Esophagus squamous epithelium (tissue), 4 donors: ENCODE measurements at regions not wholly inside any gene's neighbourhood (a gene's known extent, or its start where the extent isn't known, plus 50 kb on each side); places are given as distances from the start of the nearest gene placed in this dataset.

Source experiments
- POLR2A ChIP-seq, 4 donors: fragments of 450-650 bp; IDR thresholded peaks; one replicate each; pipeline ENCODE4 v1.6.1; 2017; ENCODE audit warnings: antibody characterized with exemption in 4 of 4, mild to moderate bottlenecking in 4 of 4, moderate library complexity in 3 of 4
- TF ChIP-seq, protein P1 (sequence below), 6 experiments: fragments of 450-650 bp in 4 of 6; fragments of 200-600 bp in 2 of 6; sonication (generic) in 2 of 6; IDR thresholded peaks; one replicate each; pipeline ENCODE4 v1.5.1; 2016 to 2019; ENCODE audit warnings: antibody characterized with exemption in 6 of 6, mild to moderate bottlenecking in 4 of 6, moderate library complexity in 4 of 6

DNA sequence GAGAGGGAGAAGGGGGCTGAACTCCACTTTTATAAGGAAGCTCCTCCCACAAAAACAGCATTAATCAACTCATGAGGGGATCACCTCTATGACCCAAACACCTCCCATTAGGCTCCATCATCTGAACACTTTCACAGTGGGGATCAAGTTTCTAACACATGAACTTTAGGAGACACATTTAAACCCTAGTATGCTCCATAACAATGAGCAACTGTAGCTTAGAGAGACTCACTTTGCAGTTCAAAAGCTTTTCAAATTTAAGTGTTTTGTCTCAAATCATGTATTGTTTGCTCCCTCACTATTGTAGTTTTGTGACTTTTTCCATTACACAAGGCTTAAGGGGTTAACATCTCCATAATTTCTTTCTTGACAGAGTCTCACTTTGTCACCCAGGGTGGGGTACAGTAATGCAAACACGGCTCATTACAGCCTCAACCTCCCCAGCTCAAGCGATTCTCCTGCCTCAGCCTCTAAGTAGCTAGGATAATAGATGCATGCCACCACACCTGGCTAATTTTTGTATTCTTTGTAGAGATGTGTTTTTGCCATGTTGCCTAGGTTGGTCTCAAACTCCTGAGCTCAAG lies 352.7 kb upstream of the CDH20 start:
- TF ChIP-seq, protein P1, sequence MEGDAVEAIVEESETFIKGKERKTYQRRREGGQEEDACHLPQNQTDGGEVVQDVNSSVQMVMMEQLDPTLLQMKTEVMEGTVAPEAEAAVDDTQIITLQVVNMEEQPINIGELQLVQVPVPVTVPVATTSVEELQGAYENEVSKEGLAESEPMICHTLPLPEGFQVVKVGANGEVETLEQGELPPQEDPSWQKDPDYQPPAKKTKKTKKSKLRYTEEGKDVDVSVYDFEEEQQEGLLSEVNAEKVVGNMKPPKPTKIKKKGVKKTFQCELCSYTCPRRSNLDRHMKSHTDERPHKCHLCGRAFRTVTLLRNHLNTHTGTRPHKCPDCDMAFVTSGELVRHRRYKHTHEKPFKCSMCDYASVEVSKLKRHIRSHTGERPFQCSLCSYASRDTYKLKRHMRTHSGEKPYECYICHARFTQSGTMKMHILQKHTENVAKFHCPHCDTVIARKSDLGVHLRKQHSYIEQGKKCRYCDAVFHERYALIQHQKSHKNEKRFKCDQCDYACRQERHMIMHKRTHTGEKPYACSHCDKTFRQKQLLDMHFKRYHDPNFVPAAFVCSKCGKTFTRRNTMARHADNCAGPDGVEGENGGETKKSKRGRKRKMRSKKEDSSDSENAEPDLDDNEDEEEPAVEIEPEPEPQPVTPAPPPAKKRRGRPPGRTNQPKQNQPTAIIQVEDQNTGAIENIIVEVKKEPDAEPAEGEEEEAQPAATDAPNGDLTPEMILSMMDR (IDR thresholded peaks at IDR 0.05), result no peak
- TF ChIP-seq POLR2A (IDR thresholded peaks at IDR 0.05), result no peak
